ENCODE measurements at regions not wholly inside any gene's neighbourhood (a gene's known extent, or its start where the extent isn't known, plus 50 kb on each side); places are given as distances from the start of the nearest gene placed in this dataset.
A peak's percentile ranks its signal among the peaks of the same experiment; 100 is the strongest.

DNA sequence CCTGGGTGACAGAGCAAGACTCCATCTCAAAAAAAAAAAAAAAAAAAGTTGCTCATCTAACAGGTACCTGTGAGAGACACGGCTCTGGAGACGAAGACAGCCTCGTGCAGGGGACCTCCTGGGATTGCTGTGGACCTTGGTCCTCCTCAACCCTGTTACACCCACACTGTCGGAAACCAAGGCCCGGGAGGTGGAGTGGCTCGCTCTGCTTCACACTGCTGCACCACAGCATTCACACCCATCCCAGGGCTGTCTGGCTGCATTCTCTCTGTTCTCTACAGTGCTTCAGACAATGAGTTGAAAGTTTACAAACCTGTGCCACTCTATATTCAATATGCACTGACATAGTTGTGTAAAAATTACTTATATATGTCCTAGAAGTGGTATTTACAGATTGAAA is 101.0 kb upstream of the TNS3 start:
- no peak overlapping the region for H3K27ac Mint-ChIP-seq
- no peaks in the 10 kb centered on the region for H3K36me3 Mint-ChIP-seq (ENCODE audit: low read depth)
- H3K27me3 Mint-ChIP-seq: no peaks in the 10 kb centered on the region
- no peaks in the 10 kb centered on the region for H3K4me1 Mint-ChIP-seq (ENCODE audit: low read depth)
- no peak overlapping the region for H3K4me3 Mint-ChIP-seq
- no peaks in the 10 kb centered on the region for H3K9me3 Mint-ChIP-seq

- Mint-ChIP-seq H3K27me3 (no peaks in the 10 kb centered on the region), H3K4me1 (ENCODE audit: low read depth) (no peaks in the 10 kb centered on the region), H3K36me3 (ENCODE audit: low read depth) (no peaks in the 10 kb centered on the region), H3K4me3 (no peak overlapping the region), H3K9me3 (no peaks in the 10 kb centered on the region), H3K27ac (no peak overlapping the region)
Measured at GRCh38 chr7:47681249-47681810, 99.4 kb upstream of the TNS3 start.

DNA sequence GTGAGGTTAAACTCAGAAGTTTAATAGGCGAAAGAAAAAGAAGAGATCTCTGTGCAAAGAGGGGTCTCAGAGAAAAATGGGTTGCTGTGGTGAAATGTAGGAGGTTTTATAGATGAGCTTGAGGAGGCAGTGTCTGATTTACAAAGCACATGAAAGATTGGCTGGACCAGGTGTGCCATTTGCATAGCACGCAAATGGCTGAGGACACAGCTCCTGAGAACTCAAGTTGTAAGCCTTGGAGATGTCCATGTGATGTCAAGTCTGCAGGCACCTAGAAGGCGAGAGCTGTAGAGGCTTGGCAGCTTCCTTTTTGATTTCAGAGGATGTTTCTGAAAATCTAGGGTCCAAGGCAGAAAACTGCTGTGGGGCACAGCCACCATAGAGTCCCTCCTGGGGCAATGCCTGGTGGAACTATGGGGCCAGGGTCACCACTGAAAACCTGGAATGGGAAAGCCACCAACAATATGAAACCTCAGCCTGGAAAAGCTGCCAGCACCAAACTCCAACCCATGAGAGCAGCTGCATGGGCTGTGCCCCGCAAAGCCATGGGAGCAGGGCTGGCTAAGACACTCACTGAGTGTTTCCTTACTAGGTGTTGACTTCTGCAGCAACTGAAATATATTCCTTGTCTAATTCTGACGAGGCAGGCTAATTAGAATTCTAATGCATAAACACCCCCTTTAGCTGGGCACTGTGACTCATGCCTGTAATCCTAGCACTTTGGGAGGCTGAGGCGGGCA is 96.9 kb upstream of the TNS3 start:
- H3K9me3 Mint-ChIP-seq: no peaks in the 10 kb centered on the region
- H3K4me3 Mint-ChIP-seq: no peak overlapping the region
- no peak overlapping the region for H3K27ac Mint-ChIP-seq
- no peaks in the 10 kb centered on the region for H3K27me3 Mint-ChIP-seq
- no peaks in the 10 kb centered on the region for H3K36me3 Mint-ChIP-seq (ENCODE audit: low read depth)
- H3K4me1 Mint-ChIP-seq (ENCODE audit: low read depth): no peaks in the 10 kb centered on the region

DNA sequence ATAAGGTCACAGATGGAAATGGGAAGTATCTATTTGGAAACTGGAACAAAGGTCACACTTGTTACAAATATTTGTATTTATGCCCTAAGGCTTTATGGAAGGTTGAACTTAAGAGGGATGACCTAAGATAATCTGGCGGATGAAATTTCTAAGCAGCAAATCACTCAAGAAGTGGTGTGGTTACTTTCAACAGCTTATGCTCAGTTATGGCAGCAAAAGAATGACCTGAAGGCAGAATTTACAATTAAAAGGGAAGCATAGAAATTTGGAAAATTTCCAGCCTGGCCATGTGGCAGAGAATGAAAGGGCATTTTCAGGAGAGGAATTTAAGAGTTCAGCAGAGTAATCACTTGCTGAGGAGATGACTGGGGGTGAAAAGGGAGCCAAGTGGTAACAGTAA is 95.8 kb upstream of the TNS3 start:
- no peak overlapping the region for H3K4me3 Mint-ChIP-seq
- H3K36me3 Mint-ChIP-seq (ENCODE audit: low read depth): no peaks in the 10 kb centered on the region
- H3K9me3 Mint-ChIP-seq: no peaks in the 10 kb centered on the region
- H3K27ac Mint-ChIP-seq: no peak overlapping the region
- H3K27me3 Mint-ChIP-seq: no peaks in the 10 kb centered on the region
- H3K4me1 Mint-ChIP-seq (ENCODE audit: low read depth): no peaks in the 10 kb centered on the region

- Mint-ChIP-seq H3K9me3 (no peaks in the 10 kb centered on the region), H3K4me3 (no peak overlapping the region), H3K27ac (no peak overlapping the region), H3K4me1 (ENCODE audit: low read depth) (peaks cover 4% of the 10 kb centered on the region), H3K27me3 (no peaks in the 10 kb centered on the region), H3K36me3 (ENCODE audit: low read depth) (no peaks in the 10 kb centered on the region)
Measured at GRCh38 chr7:47677093-47677492, 95.2 kb upstream of the TNS3 start.

GRCh38 chr7:47672977-47673381 is 91.1 kb upstream of the TNS3 start:
- no peak overlapping the region for H3K27ac Mint-ChIP-seq
- H3K36me3 Mint-ChIP-seq (ENCODE audit: low read depth): no peaks in the 10 kb centered on the region
- H3K4me3 Mint-ChIP-seq: no peak overlapping the region
- H3K27me3 Mint-ChIP-seq: no peaks in the 10 kb centered on the region
- no peaks in the 10 kb centered on the region for H3K9me3 Mint-ChIP-seq
- peaks cover 13% of the 10 kb centered on the region for H3K4me1 Mint-ChIP-seq (ENCODE audit: low read depth)

- Mint-ChIP-seq H3K4me3 (no peak overlapping the region), H3K27me3 (no peaks in the 10 kb centered on the region), H3K4me1 (ENCODE audit: low read depth) (peaks cover 13% of the 10 kb centered on the region), H3K36me3 (ENCODE audit: low read depth) (no peaks in the 10 kb centered on the region), H3K27ac (no peak overlapping the region), H3K9me3 (no peaks in the 10 kb centered on the region)
Measured at GRCh38 chr7:47672271-47672791, 90.4 kb upstream of the TNS3 start.

DNA sequence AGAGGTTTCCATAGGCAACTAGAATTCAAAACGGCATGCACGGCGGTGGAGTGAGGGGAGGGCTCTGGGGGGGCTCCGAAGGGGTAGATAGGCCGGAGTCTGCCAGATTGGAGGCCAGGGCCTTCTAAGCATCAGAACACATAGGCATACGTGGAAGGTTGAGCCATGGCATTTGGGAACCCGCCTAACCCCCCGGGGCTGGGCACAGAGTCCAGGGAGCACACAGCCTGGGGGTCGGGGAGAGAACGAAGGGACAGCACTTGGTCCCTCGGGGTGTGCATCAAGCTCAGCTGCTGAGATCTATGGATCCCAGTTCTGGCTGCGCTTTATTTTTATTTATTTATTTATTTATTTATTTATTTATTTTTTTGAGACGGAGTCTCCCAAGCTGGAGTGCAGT is 89.4 kb upstream of the TNS3 start:
- Mint-ChIP-seq H3K4me1 (ENCODE audit: low read depth) (peaks cover 13% of the 10 kb centered on the region), H3K4me3 (no peak overlapping the region), H3K36me3 (ENCODE audit: low read depth) (no peaks in the 10 kb centered on the region), H3K27ac (no peak overlapping the region), H3K27me3 (no peaks in the 10 kb centered on the region), H3K9me3 (no peaks in the 10 kb centered on the region)

DNA sequence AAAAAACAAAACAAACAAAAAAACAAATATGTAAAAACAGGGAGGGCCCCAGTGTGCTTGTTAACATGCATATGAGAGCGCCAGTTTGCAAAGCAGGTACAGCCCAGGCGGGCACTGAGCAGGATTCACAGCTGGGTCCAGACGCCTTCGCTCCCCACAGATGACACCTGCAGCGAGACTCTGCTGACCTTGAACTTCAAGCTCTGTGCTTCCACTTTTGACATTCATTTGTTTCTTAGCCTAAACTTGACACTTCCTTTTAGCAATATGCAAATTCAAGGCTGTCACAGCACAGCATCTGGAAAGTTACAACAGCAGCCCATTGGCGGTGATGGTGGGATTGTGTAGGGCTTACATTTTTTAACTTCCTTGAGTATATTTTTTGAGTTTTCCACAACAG is 88.8 kb upstream of the TNS3 start:
- Mint-ChIP-seq H3K9me3 (no peaks in the 10 kb centered on the region), H3K27ac (no peak overlapping the region), H3K36me3 (ENCODE audit: low read depth) (no peaks in the 10 kb centered on the region), H3K27me3 (no peaks in the 10 kb centered on the region), H3K4me1 (ENCODE audit: low read depth) (peaks cover 13% of the 10 kb centered on the region), H3K4me3 (no peak overlapping the region)

DNA sequence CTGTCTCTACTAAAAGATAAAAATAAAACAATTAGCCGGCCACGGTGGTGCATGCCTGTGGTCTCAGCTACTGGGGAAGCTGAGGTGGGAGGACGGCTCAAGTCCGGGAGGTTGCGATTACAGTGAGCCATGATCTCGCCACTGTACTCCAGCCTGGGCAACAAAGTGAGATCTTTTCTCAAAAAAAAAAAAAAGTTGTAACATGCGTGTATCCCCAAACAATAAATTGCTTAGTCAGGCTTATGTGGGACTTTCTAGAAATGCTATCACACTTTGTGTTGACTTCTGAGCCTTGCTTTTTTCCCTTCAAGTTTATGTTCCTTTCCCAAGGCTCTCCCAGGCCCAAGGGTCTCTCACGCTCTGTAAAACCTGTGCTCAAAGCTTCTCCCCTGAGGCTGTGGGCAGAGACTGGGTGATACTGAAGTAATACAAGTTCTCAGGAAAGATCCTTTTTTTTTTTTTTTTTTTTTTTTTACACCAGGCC is 88.0 kb upstream of the TNS3 start:
- H3K4me1 Mint-ChIP-seq (ENCODE audit: low read depth): peaks cover 13% of the 10 kb centered on the region
- H3K4me3 Mint-ChIP-seq: no peak overlapping the region
- peak overlapping the region; percentile 65 for H3K27ac Mint-ChIP-seq

DNA sequence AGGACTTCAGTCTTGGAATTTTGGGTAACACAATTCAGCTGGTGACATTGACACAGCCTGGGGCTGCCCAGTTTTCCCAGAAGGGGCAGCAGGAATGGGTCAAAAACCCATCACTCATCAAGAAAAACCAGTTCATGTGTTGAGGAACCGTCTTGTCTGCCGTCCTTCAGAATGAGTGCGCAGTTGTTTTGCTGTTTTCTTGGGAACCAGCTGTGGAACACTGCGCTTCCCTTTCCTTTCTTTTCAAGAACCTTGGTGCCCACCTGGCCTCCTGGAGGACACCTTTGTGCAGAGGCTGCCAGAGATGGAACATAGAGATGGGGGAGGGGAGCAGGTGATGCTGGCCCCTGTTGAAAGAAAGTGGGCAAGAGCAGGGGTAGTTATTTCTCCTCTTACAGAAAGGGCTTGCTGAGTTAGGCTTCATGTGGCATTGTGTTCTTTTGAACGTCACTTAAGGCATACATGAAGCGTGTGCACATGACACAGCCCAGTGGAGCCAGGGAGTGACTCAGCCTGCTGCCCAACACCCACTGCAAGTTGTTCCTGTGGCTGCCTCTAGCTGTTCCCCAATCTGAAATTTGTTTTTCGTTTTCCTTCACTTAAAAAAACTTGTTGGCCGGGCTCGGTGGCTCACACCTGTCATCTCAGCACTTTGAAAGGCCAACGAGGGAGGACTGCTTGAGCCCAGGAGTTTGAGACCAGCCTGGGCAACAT is 87.4 kb upstream of the TNS3 start:
- no peak overlapping the region for H3K4me3 Mint-ChIP-seq
- H3K27me3 Mint-ChIP-seq: no peaks in the 10 kb centered on the region
- H3K9me3 Mint-ChIP-seq: no peaks in the 10 kb centered on the region
- no peak overlapping the region for H3K27ac Mint-ChIP-seq
- H3K36me3 Mint-ChIP-seq (ENCODE audit: low read depth): no peaks in the 10 kb centered on the region
- peaks cover 13% of the 10 kb centered on the region for H3K4me1 Mint-ChIP-seq (ENCODE audit: low read depth)

More for the DNA sequence above, 88.0 kb upstream of the TNS3 start:
- H3K27me3 Mint-ChIP-seq: no peaks in the 10 kb centered on the region
- no peaks in the 10 kb centered on the region for H3K36me3 Mint-ChIP-seq (ENCODE audit: low read depth)
- no peaks in the 10 kb centered on the region for H3K9me3 Mint-ChIP-seq

GRCh38 chr7:47666164-47666862 is 84.4 kb upstream of the TNS3 start:
- no peaks in the 10 kb centered on the region for H3K36me3 Mint-ChIP-seq (ENCODE audit: low read depth)
- H3K4me3 Mint-ChIP-seq: no peak overlapping the region
- no peak overlapping the region for H3K27ac Mint-ChIP-seq
- H3K9me3 Mint-ChIP-seq: no peaks in the 10 kb centered on the region
- peaks cover 10% of the 10 kb centered on the region for H3K4me1 Mint-ChIP-seq (ENCODE audit: low read depth)
- no peaks in the 10 kb centered on the region for H3K27me3 Mint-ChIP-seq

DNA sequence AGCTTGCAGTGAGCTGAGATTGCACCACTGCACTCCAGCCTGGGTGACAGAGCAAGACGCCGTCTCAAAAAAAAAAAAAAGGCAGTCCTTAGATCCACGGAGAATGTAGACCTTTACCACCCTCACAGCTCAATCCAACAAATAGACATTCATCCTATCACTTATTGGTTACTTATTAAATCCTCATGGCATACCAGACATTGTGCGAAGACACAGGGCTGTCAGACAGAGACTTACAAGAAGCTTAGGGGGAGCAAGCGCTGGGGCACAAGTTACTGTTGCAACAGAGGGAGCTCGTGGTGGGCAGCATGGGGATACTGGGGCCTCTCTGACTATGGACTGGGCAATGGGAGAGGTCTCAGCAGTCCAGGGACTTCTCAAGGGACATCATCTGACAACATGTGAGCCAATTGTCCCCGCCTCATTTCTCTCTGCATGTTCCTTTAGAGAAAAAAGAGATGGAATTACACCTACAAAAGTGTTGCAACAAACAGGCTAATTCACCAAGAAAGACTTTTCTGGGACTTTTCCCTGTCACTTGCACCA is 82.8 kb upstream of the TNS3 start:
- no peaks in the 10 kb centered on the region for H3K36me3 Mint-ChIP-seq (ENCODE audit: low read depth)
- H3K27me3 Mint-ChIP-seq: no peaks in the 10 kb centered on the region
- H3K4me1 Mint-ChIP-seq (ENCODE audit: low read depth): peaks cover 4% of the 10 kb centered on the region
- no peaks in the 10 kb centered on the region for H3K9me3 Mint-ChIP-seq
- no peak overlapping the region for H3K27ac Mint-ChIP-seq
- no peak overlapping the region for H3K4me3 Mint-ChIP-seq

GRCh38 chr7:47663851-47664250 is 81.9 kb upstream of the TNS3 start:
- no peaks in the 10 kb centered on the region for H3K27me3 Mint-ChIP-seq
- no peak overlapping the region for H3K4me3 Mint-ChIP-seq
- H3K4me1 Mint-ChIP-seq (ENCODE audit: low read depth): peaks cover 4% of the 10 kb centered on the region
- H3K9me3 Mint-ChIP-seq: no peaks in the 10 kb centered on the region
- H3K36me3 Mint-ChIP-seq (ENCODE audit: low read depth): no peaks in the 10 kb centered on the region
- H3K27ac Mint-ChIP-seq: no peak overlapping the region
